A549 (cell line): ENCODE measurements at regions not wholly inside any gene's neighbourhood (a gene's known extent, or its start where the extent isn't known, plus 50 kb on each side); places are given as distances from the start of the nearest gene placed in this dataset.

Source experiments
- ATAC-seq, 2 experiments: fragments of 200-7000 bp in 1 of 2; fragments of >200 bp in 1 of 2; cut with Nextera tagmentation in 1 of 2; cut with Tn5 transposase in 1 of 2; 3 replicates each; pipeline versions ENCODE4 v1.8.0 to v1.9.1; 2018 to 2020; ENCODE audit warnings: mild to moderate bottlenecking in 1 of 2, moderate library complexity in 1 of 2
- CTCF ChIA-PET: fragments of 300-600 bp; sonication (Branson Sonifier 250); formaldehyde crosslinking; extraction: SDS; loops from one replicate; lab custom pipeline; 2021; ENCODE audit warnings: antibody characterized with exemption, inconsistent platforms; lab: Yijun Ruan, JAX
- POLR2A ChIA-PET: fragments of 350-600 bp; formaldehyde crosslinking; extraction: SDS; loops from one replicate; lab custom pipeline; 2021; ENCODE audit warnings: antibody characterized with exemption, inconsistent platforms; lab: Yijun Ruan, JAX
- DNase-seq, 2 experiments: peaks; one replicate each; pipeline versions ENCODE4 v3.0.0 to v3.0.0-alpha.2; 2011 to 2016; ENCODE audit warnings: low read depth in 1 of 2, low spot score in 1 of 2
- FAIRE-seq: peaks from 2 replicates; lab custom pipeline; 2011; peaks lifted over from hg19 to GRCh38; lab: Jason Lieb, UNC
- H3K27ac ChIP-seq, 2 experiments: fragments of >200 bp; sonication (Bioruptor Twin); formaldehyde crosslinking; 3 replicates each; pipeline ENCODE4 v1.5.1; 2016 to 2017
- H3K4me1 ChIP-seq: fragments of >200 bp; sonication (Bioruptor Twin); formaldehyde crosslinking; 3 replicates; pipeline ENCODE4 v1.6.1; 2016
- H3K4me2 ChIP-seq: fragments of >200 bp; sonication (Bioruptor Twin); formaldehyde crosslinking; 3 replicates; pipeline ENCODE4 v1.6.1; 2016
- H3K4me3 ChIP-seq: fragments of >200 bp; sonication (Bioruptor Twin); formaldehyde crosslinking; 3 replicates; pipeline ENCODE4 v1.5.1; 2016
- H3K9me3 ChIP-seq: fragments of >200 bp; sonication (Bioruptor Twin); formaldehyde crosslinking; 3 replicates; pipeline ENCODE4 v1.6.1; 2016
- CBX2 ChIP-seq: fragments of 200-600 bp; sonication (generic); IDR thresholded peaks from 2 replicates; pipeline ENCODE4 v1.6.1; 2016; ENCODE audit warnings: low read depth, mild to moderate bottlenecking, borderline replicate concordance
- CBX8 ChIP-seq: fragments of 200-600 bp; sonication (generic); IDR thresholded peaks from 2 replicates; pipeline ENCODE4 v1.6.1; 2016
- CHD4 ChIP-seq: fragments of 200-600 bp; sonication (generic); IDR thresholded peaks from 2 replicates; pipeline ENCODE4 v1.6.1; 2016; ENCODE audit warnings: antibody characterized with exemption, mild to moderate bottlenecking, borderline replicate concordance
- CTCF ChIP-seq: fragments of >200 bp; sonication (Bioruptor Twin); formaldehyde crosslinking; IDR thresholded peaks from 3 replicates; pipeline ENCODE4 v1.5.1; 2016
- E2F6 ChIP-seq: IDR thresholded peaks from 2 replicates; pipeline ENCODE4 v1.6.1; 2012; ENCODE audit warnings: low read depth, borderline replicate concordance
- EHMT2 ChIP-seq: fragments of 200-600 bp; sonication (generic); IDR thresholded peaks from 2 replicates; pipeline ENCODE4 v1.6.1; 2016; ENCODE audit warnings: antibody characterized with exemption, low read depth, mild to moderate bottlenecking, moderate library complexity
- ESRRA ChIP-seq: fragments of 150-350 bp; IDR thresholded peaks from 2 replicates; pipeline ENCODE4 v1.6.1; 2014; ENCODE audit warnings: mild to moderate bottlenecking, low read length, borderline replicate concordance
- FOSL2 ChIP-seq, 2 experiments: fragments of 450-650 bp in 1 of 2; fragments of >200 bp in 1 of 2; sonication (Bioruptor Twin) in 1 of 2; formaldehyde crosslinking; IDR thresholded peaks; 2 replicates each; pipeline versions ENCODE4 v1.5.0 to v1.6.1; 2016 to 2020; ENCODE audit warnings: mild to moderate bottlenecking in 1 of 2, moderate library complexity in 1 of 2
- GATA3 ChIP-seq: IDR thresholded peaks from 2 replicates; pipeline ENCODE4 v1.6.1; 2012; ENCODE audit warnings: borderline replicate concordance
- HDAC2 ChIP-seq: fragments of 200-600 bp; sonication (generic); IDR thresholded peaks from 2 replicates; pipeline ENCODE4 v1.6.1; 2016
- HEYL ChIP-seq: fragments of 250-450 bp; sonication (Bioruptor Pico); IDR thresholded peaks from 2 replicates; pipeline ENCODE4 v1.8.0; 2021; ENCODE audit warnings: mild to moderate bottlenecking, moderate library complexity
- HOXA7 ChIP-seq: fragments of 250-450 bp; sonication (Bioruptor Pico); IDR thresholded peaks from 2 replicates; pipeline ENCODE4 v1.5.0; 2020; ENCODE audit warnings: mild to moderate bottlenecking, moderate library complexity
- JUNB ChIP-seq: fragments of >200 bp; sonication (Bioruptor Twin); formaldehyde crosslinking; IDR thresholded peaks from 2 replicates; pipeline ENCODE4 v1.6.1; 2016
- KDM1A ChIP-seq: fragments of 200-600 bp; sonication (generic); IDR thresholded peaks from 2 replicates; pipeline ENCODE4 v1.6.1; 2016; ENCODE audit warnings: low read depth, mild to moderate bottlenecking
- MAZ ChIP-seq: fragments of 150-350 bp; IDR thresholded peaks from 2 replicates; pipeline ENCODE4 v1.6.1; 2014; ENCODE audit warnings: antibody characterized with exemption, low read depth, low read length, borderline replicate concordance
- MYC ChIP-seq: IDR thresholded peaks from 2 replicates; pipeline ENCODE4 v1.6.1; 2012; ENCODE audit warnings: mild to moderate bottlenecking, inconsistent platforms, low read length, improper control_type of control experiment, borderline replicate concordance
- NPAS2 ChIP-seq: fragments of 250-450 bp; sonication (Bioruptor Pico); IDR thresholded peaks from 2 replicates; pipeline ENCODE4 v1.8.0; 2022; ENCODE audit warnings: mild to moderate bottlenecking, moderate library complexity, borderline replicate concordance
- PHF8 ChIP-seq: fragments of 200-600 bp; sonication (generic); IDR thresholded peaks from 2 replicates; pipeline ENCODE4 v1.6.1; 2016; ENCODE audit warnings: low read depth, mild to moderate bottlenecking, antibody characterized with exemption, moderate library complexity, borderline replicate concordance
- POLR2A ChIP-seq: IDR thresholded peaks from 2 replicates; pipeline ENCODE4 v1.6.1; 2012; ENCODE audit warnings: mild to moderate bottlenecking, low read length
- POLR2AphosphoS2 ChIP-seq: conservative IDR thresholded peaks from 2 replicates; pipeline ENCODE4 v1.6.1; 2012; ENCODE audit warnings: low read length, improper control_type of control experiment, inconsistent platforms
- RARB ChIP-seq: fragments of 250-450 bp; sonication (Bioruptor Pico); IDR thresholded peaks from 2 replicates; pipeline ENCODE4 v1.8.0; 2021; ENCODE audit warnings: mild to moderate bottlenecking, moderate library complexity
- RFX5 ChIP-seq: fragments of 450-650 bp; IDR thresholded peaks from 2 replicates; pipeline ENCODE4 v1.7.1; 2014; ENCODE audit warnings: antibody characterized with exemption, mild to moderate bottlenecking, moderate library complexity
- RNF2 ChIP-seq: fragments of 200-600 bp; sonication (generic); IDR thresholded peaks from 2 replicates; pipeline ENCODE4 v1.6.1; 2016; ENCODE audit warnings: low read depth, mild to moderate bottlenecking, antibody characterized with exemption, moderate library complexity, borderline replicate concordance
- TFCP2L1 ChIP-seq: fragments of 250-450 bp; sonication (Bioruptor Pico); IDR thresholded peaks from 2 replicates; pipeline ENCODE4 v1.5.0; 2021; ENCODE audit warnings: mild to moderate bottlenecking
- TP53 ChIP-seq: fragments of 250-450 bp; sonication (Bioruptor Pico); IDR thresholded peaks from 2 replicates; pipeline ENCODE4 v1.5.0; 2021; ENCODE audit warnings: mild to moderate bottlenecking, moderate library complexity
- ZC3H11A ChIP-seq: fragments of 450-650 bp; IDR thresholded peaks from 2 replicates; pipeline ENCODE4 v1.6.1; 2014; ENCODE audit warnings: antibody characterized with exemption, mild to moderate bottlenecking
- ZSCAN20 ChIP-seq: fragments of 250-450 bp; sonication (Bioruptor Pico); IDR thresholded peaks from 2 replicates; pipeline ENCODE4 v1.8.0; 2022; ENCODE audit warnings: mild to moderate bottlenecking, moderate library complexity
- WGBS: methylation state at CpG from one replicate; pipeline ENCODE4 v1.1.6; 2017; ENCODE audit errors: missing lambda C conversion rate; 5-methylcytosine and 5-hydroxymethylcytosine counted together
- TF ChIP-seq, protein P1 (sequence below): IDR thresholded peaks from 2 replicates; pipeline ENCODE4 v1.6.1; 2012
- TF ChIP-seq, protein P2 (sequence below): fragments of 450-650 bp; IDR thresholded peaks from 2 replicates; pipeline ENCODE4 v1.6.1; 2014; ENCODE audit warnings: antibody characterized with exemption

- 11% methylated on average over 2 of the region's 2 CpGs for WGBS
- CTCF ChIA-PET = no interaction called here
These were observed 78.5 kb upstream of the SSTR1 start for GRCh38 chr14:38129192-38129591.

GRCh38 chr14:38129705-38130104, 78.0 kb upstream of the SSTR1 start:
- DNase-seq (no peak), FAIRE-seq (no peak)
- H3K27ac ChIP-seq = no peak overlapping the region
- WGBS = 13% methylated on average over 5 of the region's 5 CpGs
- H3K4me3 ChIP-seq = no peak overlapping the region
- POLR2A ChIA-PET = no interaction called here
- TF ChIP-seq CBX8 (no peak), RFX5 (no peak), FOSL2 (IDR thresholded peaks at IDR 0.05) (no peak), FOSL2 (CRISPR knock-in tag; IDR thresholded peaks at IDR 0.05) (no peak), RNF2 (no peak), POLR2A (no peak)
- TF ChIP-seq, all 56 proteins: peak for 0
- ATAC-seq = no peak
- no peaks in the 10 kb centered on the region for H3K4me1 ChIP-seq
- CTCF ChIA-PET = no interaction called here
- H3K4me2 ChIP-seq = no peak overlapping the region
- no peaks in the 10 kb centered on the region for H3K9me3 ChIP-seq

More at GRCh38 chr14:38129192-38129591, 78.5 kb upstream of the SSTR1 start:
- no peak overlapping the region for H3K27ac ChIP-seq
- FAIRE-seq (no peak), DNase-seq (no peak)
- no peak overlapping the region for H3K4me3 ChIP-seq
- no peaks in the 10 kb centered on the region for H3K4me1 ChIP-seq
- H3K9me3 ChIP-seq = no peaks in the 10 kb centered on the region
- H3K4me2 ChIP-seq = no peak overlapping the region
- POLR2A ChIA-PET = no interaction called here
- no peak for TF ChIP-seq CTCF
- TF ChIP-seq POLR2AphosphoS2 = no peak
- TF ChIP-seq HOXA7 (CRISPR knock-in tag) = no peak
- no peak for TF ChIP-seq ESRRA
- no peak for TF ChIP-seq RFX5
- TF ChIP-seq EHMT2 = no peak
- TF ChIP-seq MYC = no peak
- no peak for TF ChIP-seq TFCP2L1 (CRISPR knock-in tag)
- no peak for TF ChIP-seq RARB (CRISPR knock-in tag)
- TF ChIP-seq, protein P1, sequence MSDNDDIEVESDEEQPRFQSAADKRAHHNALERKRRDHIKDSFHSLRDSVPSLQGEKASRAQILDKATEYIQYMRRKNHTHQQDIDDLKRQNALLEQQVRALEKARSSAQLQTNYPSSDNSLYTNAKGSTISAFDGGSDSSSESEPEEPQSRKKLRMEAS = no peak
- no peak for TF ChIP-seq POLR2A
- TF ChIP-seq ZC3H11A = no peak
- no peak for TF ChIP-seq ZSCAN20
- TF ChIP-seq CHD4 = no peak
- TF ChIP-seq CBX2 = no peak
- TF ChIP-seq TP53 (CRISPR knock-in tag) = no peak
- no peak for TF ChIP-seq NPAS2
- TF ChIP-seq, all 56 proteins: peak for 0
- ATAC-seq = no peak

GRCh38 chr14:38134416-38135030, 73.2 kb upstream of the SSTR1 start:
- Histone ChIP-seq H3K27ac (no peak overlapping the region), H3K9me3 (no peaks in the 10 kb centered on the region)
- CTCF ChIA-PET = no interaction called here
- TF ChIP-seq JUNB = no peak
- TF ChIP-seq CHD4 = no peak
- no peak for TF ChIP-seq GATA3
- TF ChIP-seq HEYL (CRISPR knock-in tag) = no peak
- TF ChIP-seq, protein P2, sequence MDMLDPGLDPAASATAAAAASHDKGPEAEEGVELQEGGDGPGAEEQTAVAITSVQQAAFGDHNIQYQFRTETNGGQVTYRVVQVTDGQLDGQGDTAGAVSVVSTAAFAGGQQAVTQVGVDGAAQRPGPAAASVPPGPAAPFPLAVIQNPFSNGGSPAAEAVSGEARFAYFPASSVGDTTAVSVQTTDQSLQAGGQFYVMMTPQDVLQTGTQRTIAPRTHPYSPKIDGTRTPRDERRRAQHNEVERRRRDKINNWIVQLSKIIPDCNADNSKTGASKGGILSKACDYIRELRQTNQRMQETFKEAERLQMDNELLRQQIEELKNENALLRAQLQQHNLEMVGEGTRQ = no peak
- no peak for TF ChIP-seq E2F6
- TF ChIP-seq HDAC2 = no peak
- no peak for TF ChIP-seq POLR2AphosphoS2
- TF ChIP-seq KDM1A = no peak
- no peak for TF ChIP-seq CBX8
- TF ChIP-seq MAZ = no peak
- no peak for TF ChIP-seq PHF8
- TF ChIP-seq, all 56 proteins: peak for 0
- POLR2A ChIA-PET = no interaction called here
- FAIRE-seq (no peak), DNase-seq (no peak), ATAC-seq (no peak)
- 36% methylated on average over 10 of the region's 10 CpGs for WGBS
- no peak overlapping the region for H3K4me3 ChIP-seq
- H3K4me1 ChIP-seq = no peaks in the 10 kb centered on the region
- H3K4me2 ChIP-seq = no peak overlapping the region
